Glutamatergic neuron (in vitro differentiated cells): ENCODE measurements at regions not wholly inside any gene's neighbourhood (a gene's known extent, or its start where the extent isn't known, plus 50 kb on each side); places are given as distances from the start of the nearest gene placed in this dataset.

Source experiments
- DNase-seq: peaks from one replicate; pipeline ENCODE4 v3.0.0; 2022
- H3K27ac Mint-ChIP-seq: one replicate; pipeline ENCODE4 v1.8.0; 2020; ENCODE audit warnings: mild to moderate bottlenecking, mixed read lengths, inconsistent platforms; ENCODE audit not compliant: unreplicated experiment
- H3K27me3 Mint-ChIP-seq: one replicate; pipeline ENCODE4 v1.8.0; 2020; ENCODE audit warnings: mild to moderate bottlenecking, moderate library complexity, mixed read lengths, inconsistent platforms; ENCODE audit not compliant: unreplicated experiment
- H3K36me3 Mint-ChIP-seq: one replicate; pipeline ENCODE4 v1.8.0; 2020; ENCODE audit warnings: mild to moderate bottlenecking, mixed read lengths, inconsistent platforms; ENCODE audit not compliant: unreplicated experiment
- H3K4me1 Mint-ChIP-seq: one replicate; pipeline ENCODE4 v1.8.0; 2020; ENCODE audit warnings: mild to moderate bottlenecking, low read depth, mixed read lengths, inconsistent platforms; ENCODE audit not compliant: unreplicated experiment
- H3K4me3 Mint-ChIP-seq: one replicate; pipeline ENCODE4 v1.8.0; 2020; ENCODE audit warnings: mild to moderate bottlenecking, mixed read lengths, inconsistent platforms; ENCODE audit not compliant: unreplicated experiment
- H3K9me3 Mint-ChIP-seq: one replicate; pipeline ENCODE4 v1.8.0; 2020; ENCODE audit warnings: mild to moderate bottlenecking, moderate library complexity, mixed read lengths, inconsistent platforms; ENCODE audit not compliant: unreplicated experiment
- TF ChIP-seq, protein P1 (sequence below): fragments of 200-600 bp; sonication (generic); IDR thresholded peaks from one replicate; pipeline ENCODE4 v1.5.0; 2021; ENCODE audit not compliant: partially characterized antibody, unreplicated experiment

DNA sequence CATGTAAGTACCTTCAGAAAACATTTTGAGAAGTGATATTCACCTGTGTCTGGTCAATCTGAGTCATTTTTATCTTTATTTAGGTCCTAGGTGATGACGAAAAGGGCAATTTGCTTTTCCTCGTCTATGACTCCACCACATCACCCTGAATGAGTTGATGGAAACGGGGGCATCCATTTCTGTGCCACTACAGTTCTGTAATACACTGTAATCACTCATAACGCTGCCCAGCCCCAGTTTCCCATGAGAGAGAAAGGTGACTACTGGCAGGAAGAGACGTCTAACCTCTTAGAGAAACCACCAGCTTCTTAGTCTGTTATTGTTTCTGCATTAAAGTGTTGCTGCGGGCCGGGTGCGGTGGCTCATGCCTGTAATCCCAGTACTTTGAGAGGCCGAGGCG is 205.3 kb upstream of the MKLN1 start:
- Mint-ChIP-seq H3K4me1 (no peaks in the 10 kb centered on the region), H3K9me3 (peaks cover 4% of the 10 kb centered on the region), H3K36me3 (peaks cover 14% of the 10 kb centered on the region), H3K27ac (no peak overlapping the region), H3K27me3 (no peaks in the 10 kb centered on the region), H3K4me3 (no peak overlapping the region)
- DNase-seq, result no peak
- TF ChIP-seq, protein P1, sequence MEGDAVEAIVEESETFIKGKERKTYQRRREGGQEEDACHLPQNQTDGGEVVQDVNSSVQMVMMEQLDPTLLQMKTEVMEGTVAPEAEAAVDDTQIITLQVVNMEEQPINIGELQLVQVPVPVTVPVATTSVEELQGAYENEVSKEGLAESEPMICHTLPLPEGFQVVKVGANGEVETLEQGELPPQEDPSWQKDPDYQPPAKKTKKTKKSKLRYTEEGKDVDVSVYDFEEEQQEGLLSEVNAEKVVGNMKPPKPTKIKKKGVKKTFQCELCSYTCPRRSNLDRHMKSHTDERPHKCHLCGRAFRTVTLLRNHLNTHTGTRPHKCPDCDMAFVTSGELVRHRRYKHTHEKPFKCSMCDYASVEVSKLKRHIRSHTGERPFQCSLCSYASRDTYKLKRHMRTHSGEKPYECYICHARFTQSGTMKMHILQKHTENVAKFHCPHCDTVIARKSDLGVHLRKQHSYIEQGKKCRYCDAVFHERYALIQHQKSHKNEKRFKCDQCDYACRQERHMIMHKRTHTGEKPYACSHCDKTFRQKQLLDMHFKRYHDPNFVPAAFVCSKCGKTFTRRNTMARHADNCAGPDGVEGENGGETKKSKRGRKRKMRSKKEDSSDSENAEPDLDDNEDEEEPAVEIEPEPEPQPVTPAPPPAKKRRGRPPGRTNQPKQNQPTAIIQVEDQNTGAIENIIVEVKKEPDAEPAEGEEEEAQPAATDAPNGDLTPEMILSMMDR, result no peak

- no peak for DNase-seq
- peaks cover 6% of the 10 kb centered on the region for H3K36me3 Mint-ChIP-seq
- H3K27ac Mint-ChIP-seq, result no peak overlapping the region
- peaks cover 4% of the 10 kb centered on the region for H3K9me3 Mint-ChIP-seq
- H3K4me1 Mint-ChIP-seq, result no peaks in the 10 kb centered on the region
- no peak overlapping the region for H3K4me3 Mint-ChIP-seq
- H3K27me3 Mint-ChIP-seq, result no peaks in the 10 kb centered on the region
- TF ChIP-seq, protein P1, result no peak
These were observed 203.6 kb upstream of the MKLN1 start for GRCh38 chr7:131124001-131124629.

GRCh38 chr7:131124867-131125266 is 202.8 kb upstream of the MKLN1 start:
- Mint-ChIP-seq H3K9me3 (peaks cover 4% of the 10 kb centered on the region), H3K27me3 (no peaks in the 10 kb centered on the region), H3K36me3 (peaks cover 6% of the 10 kb centered on the region), H3K27ac (no peak overlapping the region), H3K4me1 (no peaks in the 10 kb centered on the region), H3K4me3 (no peak overlapping the region)
- no peak for DNase-seq
- TF ChIP-seq, protein P1, result no peak

- H3K27ac Mint-ChIP-seq, result no peak overlapping the region
These were observed 197.4 kb upstream of the MKLN1 start for GRCh38 chr7:131130324-131130723.

More at GRCh38 chr7:131130324-131130723, 197.4 kb upstream of the MKLN1 start:
- no peaks in the 10 kb centered on the region for H3K27me3 Mint-ChIP-seq
- no peaks in the 10 kb centered on the region for H3K4me1 Mint-ChIP-seq
- H3K36me3 Mint-ChIP-seq, result no peaks in the 10 kb centered on the region
- DNase-seq, result no peak
- no peaks in the 10 kb centered on the region for H3K9me3 Mint-ChIP-seq
- no peak overlapping the region for H3K4me3 Mint-ChIP-seq
- TF ChIP-seq, protein P1, result no peak
